Type B pancreatic cell (in vitro differentiated cells): ENCODE measurements at regions not wholly inside any gene's neighbourhood (a gene's known extent, or its start where the extent isn't known, plus 50 kb on each side); places are given as distances from the start of the nearest gene placed in this dataset.

Experiments
- DNase-seq: peaks from one replicate; pipeline ENCODE4 v3.0.0; 2021; ENCODE audit warnings: mixed read lengths; ENCODE audit not compliant: unreplicated experiment; ENCODE audit errors: extremely low spot score
- H3K27ac Mint-ChIP-seq: 2 replicates; pipeline ENCODE4 v1.8.0; 2021; ENCODE audit warnings: mild to moderate bottlenecking, mixed read lengths
- H3K27me3 Mint-ChIP-seq: 2 replicates; pipeline ENCODE4 v1.8.0; 2021; ENCODE audit warnings: mixed read lengths
- H3K36me3 Mint-ChIP-seq: 2 replicates; pipeline ENCODE4 v1.8.0; 2021; ENCODE audit warnings: mixed read lengths
- H3K4me1 Mint-ChIP-seq: one replicate; pipeline ENCODE4 v1.8.0; 2021; ENCODE audit warnings: mixed read lengths; ENCODE audit not compliant: unreplicated experiment
- H3K4me3 Mint-ChIP-seq: 2 replicates; pipeline ENCODE4 v1.8.0; 2021; ENCODE audit warnings: mild to moderate bottlenecking, mixed read lengths
- H3K9me3 Mint-ChIP-seq: 2 replicates; pipeline ENCODE4 v1.8.0; 2021; ENCODE audit warnings: mixed read lengths
- TF ChIP-seq, protein P1 (sequence below): fragments of 200-600 bp; sonication (generic); conservative IDR thresholded peaks from 2 replicates; pipeline ENCODE4 v1.5.0; 2021; ENCODE audit warnings: antibody characterized with exemption, mild to moderate bottlenecking

DNA sequence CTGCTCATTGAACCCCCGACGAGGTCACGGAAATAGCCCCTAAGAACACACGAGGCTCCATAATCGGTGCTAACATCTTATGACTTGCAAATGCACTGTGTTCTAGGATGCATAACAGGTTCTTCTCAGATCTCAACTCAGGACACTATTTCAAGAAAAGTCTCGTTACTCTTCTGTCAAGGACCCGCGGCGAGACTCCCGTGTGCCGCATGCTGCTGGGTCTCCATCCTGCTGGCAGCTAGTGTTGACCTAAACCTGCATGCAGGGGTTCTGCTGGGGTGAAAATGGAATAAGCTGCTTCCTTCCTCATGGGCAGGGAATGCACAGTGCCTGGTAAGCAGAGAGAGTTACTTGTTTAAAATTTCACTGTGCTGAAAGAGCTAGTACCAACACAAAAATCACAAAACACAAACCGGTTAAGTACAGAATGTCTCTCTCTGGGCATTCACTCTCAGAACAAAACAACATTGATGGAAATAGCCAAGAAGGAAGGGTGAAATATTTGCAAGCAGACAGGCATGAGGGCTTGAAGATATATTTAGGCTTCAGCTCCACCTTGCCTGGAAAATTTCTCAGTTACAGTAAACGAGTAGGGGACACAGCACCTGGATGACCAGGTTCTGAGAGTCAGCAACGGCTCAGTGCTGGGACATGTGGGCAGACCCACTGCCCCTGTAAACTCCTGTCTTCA lies 416.5 kb downstream of the GADD45G start:
- Mint-ChIP-seq H3K27me3 (peaks cover 6% of the 10 kb centered on the region), H3K4me3 (no peak overlapping the region), H3K27ac (no peak overlapping the region), H3K4me1 (no peaks in the 10 kb centered on the region), H3K9me3 (no peaks in the 10 kb centered on the region), H3K36me3 (no peaks in the 10 kb centered on the region)
- no peak for DNase-seq
- TF ChIP-seq, protein P1, sequence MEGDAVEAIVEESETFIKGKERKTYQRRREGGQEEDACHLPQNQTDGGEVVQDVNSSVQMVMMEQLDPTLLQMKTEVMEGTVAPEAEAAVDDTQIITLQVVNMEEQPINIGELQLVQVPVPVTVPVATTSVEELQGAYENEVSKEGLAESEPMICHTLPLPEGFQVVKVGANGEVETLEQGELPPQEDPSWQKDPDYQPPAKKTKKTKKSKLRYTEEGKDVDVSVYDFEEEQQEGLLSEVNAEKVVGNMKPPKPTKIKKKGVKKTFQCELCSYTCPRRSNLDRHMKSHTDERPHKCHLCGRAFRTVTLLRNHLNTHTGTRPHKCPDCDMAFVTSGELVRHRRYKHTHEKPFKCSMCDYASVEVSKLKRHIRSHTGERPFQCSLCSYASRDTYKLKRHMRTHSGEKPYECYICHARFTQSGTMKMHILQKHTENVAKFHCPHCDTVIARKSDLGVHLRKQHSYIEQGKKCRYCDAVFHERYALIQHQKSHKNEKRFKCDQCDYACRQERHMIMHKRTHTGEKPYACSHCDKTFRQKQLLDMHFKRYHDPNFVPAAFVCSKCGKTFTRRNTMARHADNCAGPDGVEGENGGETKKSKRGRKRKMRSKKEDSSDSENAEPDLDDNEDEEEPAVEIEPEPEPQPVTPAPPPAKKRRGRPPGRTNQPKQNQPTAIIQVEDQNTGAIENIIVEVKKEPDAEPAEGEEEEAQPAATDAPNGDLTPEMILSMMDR, result no peak

- Mint-ChIP-seq H3K9me3 (no peaks in the 10 kb centered on the region), H3K36me3 (no peaks in the 10 kb centered on the region), H3K4me3 (no peak overlapping the region), H3K27me3 (peaks cover 1% of the 10 kb centered on the region), H3K27ac (no peak overlapping the region), H3K4me1 (no peaks in the 10 kb centered on the region)
- no peak for DNase-seq
- TF ChIP-seq, protein P1, result no peak
These were observed 417.7 kb downstream of the GADD45G start for GRCh38 chr9:90022474-90022873.

DNA sequence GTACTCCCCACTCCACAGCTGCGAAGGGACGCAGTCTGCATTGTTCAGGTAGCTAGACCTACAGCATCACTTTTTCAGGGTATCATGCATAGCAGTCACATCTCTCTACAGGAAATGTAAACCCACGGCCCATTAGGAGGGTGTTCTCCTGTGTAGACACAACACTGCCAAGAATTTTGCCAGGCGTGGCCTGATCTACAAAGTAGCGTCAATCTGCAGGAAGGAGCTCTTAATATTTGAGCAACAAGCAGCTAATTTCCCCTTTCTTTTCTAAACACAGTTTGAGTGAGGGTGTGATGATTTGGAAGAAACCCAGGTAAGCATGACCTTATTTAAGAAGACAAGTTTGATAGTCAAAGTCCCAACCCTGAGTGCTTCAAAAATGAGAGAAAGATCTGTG lies 419.0 kb downstream of the GADD45G start:
- H3K27ac Mint-ChIP-seq, result no peak overlapping the region
- no peaks in the 10 kb centered on the region for H3K36me3 Mint-ChIP-seq
- TF ChIP-seq, protein P1, result no peak
- DNase-seq, result no peak
- H3K4me3 Mint-ChIP-seq, result no peak overlapping the region
- H3K27me3 Mint-ChIP-seq, result no peaks in the 10 kb centered on the region
- no peaks in the 10 kb centered on the region for H3K9me3 Mint-ChIP-seq
- H3K4me1 Mint-ChIP-seq, result no peaks in the 10 kb centered on the region

DNA sequence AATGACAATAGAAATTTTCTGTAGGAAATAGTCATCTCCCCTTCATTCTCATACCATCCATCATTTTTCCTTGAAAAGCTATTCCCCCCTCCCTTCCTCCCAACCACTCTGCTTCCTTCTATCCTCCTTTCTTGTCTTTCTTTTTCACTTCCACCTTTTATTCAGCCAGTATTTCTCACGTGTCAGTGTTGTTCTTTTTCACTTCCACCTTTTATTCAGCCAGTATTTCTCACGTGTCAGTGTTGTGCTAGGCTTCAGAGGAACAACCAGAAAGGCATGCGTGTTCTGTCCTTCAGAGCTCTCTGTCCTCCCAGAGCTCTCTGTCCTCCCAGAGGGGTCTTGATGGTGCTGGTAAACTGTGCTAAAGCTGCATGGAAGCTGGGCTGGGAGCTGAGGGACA lies 419.6 kb downstream of the GADD45G start:
- TF ChIP-seq, protein P1, result no peak
- H3K27me3 Mint-ChIP-seq, result no peaks in the 10 kb centered on the region
- DNase-seq, result no peak
- H3K27ac Mint-ChIP-seq, result no peak overlapping the region
- H3K9me3 Mint-ChIP-seq, result no peaks in the 10 kb centered on the region
- no peaks in the 10 kb centered on the region for H3K4me1 Mint-ChIP-seq
- no peaks in the 10 kb centered on the region for H3K36me3 Mint-ChIP-seq
- H3K4me3 Mint-ChIP-seq, result no peak overlapping the region

GRCh38 chr9:90024823-90025222 lies 420.0 kb downstream of the GADD45G start:
- H3K4me3 Mint-ChIP-seq, result no peak overlapping the region
- no peak overlapping the region for H3K27ac Mint-ChIP-seq
- H3K9me3 Mint-ChIP-seq, result no peaks in the 10 kb centered on the region
- no peaks in the 10 kb centered on the region for H3K4me1 Mint-ChIP-seq
- H3K36me3 Mint-ChIP-seq, result no peaks in the 10 kb centered on the region
- H3K27me3 Mint-ChIP-seq, result no peaks in the 10 kb centered on the region
- TF ChIP-seq, protein P1, result no peak
- DNase-seq, result no peak
